Lower lobe of right lung (tissue), 2 donors: ENCODE measurements at regions not wholly inside any gene's neighbourhood (a gene's known extent, or its start where the extent isn't known, plus 50 kb on each side); places are given as distances from the start of the nearest gene placed in this dataset.
"Not testable (repeated sequence)": the region's sequence is repeated elsewhere in the genome, so short reads cannot be mapped to it uniquely, and the experiment has no call there.

ENCODE experiments used
- ATAC-seq, 2 donors: fragments of 200-7000 bp; cut with Tn5 transposase; one replicate each; pipeline ENCODE4 v1.9.1; 2020 to 2022; ENCODE audit warnings: mild to moderate bottlenecking in 2 of 2, moderate library complexity in 2 of 2
- DNase-seq: peaks from one replicate; pipeline ENCODE4 v3.0.0-alpha.2; 2020
- H3K27ac ChIP-seq: fragments of 200-600 bp; one replicate; pipeline ENCODE4 v1.8.0; 2022
- H3K27me3 ChIP-seq: fragments of 200-600 bp; one replicate; pipeline ENCODE4 v1.8.0; 2022; ENCODE audit warnings: low read depth
- H3K36me3 ChIP-seq: fragments of 200-600 bp; one replicate; pipeline ENCODE4 v1.8.0; 2022; ENCODE audit warnings: mild to moderate bottlenecking
- H3K4me1 ChIP-seq: fragments of 200-600 bp; one replicate; pipeline ENCODE4 v1.8.0; 2022
- H3K4me3 ChIP-seq: fragments of 200-600 bp; one replicate; pipeline ENCODE4 v1.8.0; 2022; ENCODE audit warnings: mild to moderate bottlenecking
- H3K9me3 ChIP-seq: fragments of 200-600 bp; one replicate; pipeline ENCODE4 v1.8.0; 2022
- intact Hi-C: fragments of 100-400 bp; cut with DNase I; formaldehyde crosslinking; loops from one replicate; pipeline ENCODE4 v1.11.0; 2022
- TF ChIP-seq, protein P1 (sequence below): fragments of 200-600 bp; IDR thresholded peaks from one replicate; pipeline ENCODE4 v1.8.0; 2022; ENCODE audit warnings: antibody characterized with exemption, mild to moderate bottlenecking
- donor health status: DM: no; HTN: yes; CAD: no; lungs with severe emphysema.

DNA sequence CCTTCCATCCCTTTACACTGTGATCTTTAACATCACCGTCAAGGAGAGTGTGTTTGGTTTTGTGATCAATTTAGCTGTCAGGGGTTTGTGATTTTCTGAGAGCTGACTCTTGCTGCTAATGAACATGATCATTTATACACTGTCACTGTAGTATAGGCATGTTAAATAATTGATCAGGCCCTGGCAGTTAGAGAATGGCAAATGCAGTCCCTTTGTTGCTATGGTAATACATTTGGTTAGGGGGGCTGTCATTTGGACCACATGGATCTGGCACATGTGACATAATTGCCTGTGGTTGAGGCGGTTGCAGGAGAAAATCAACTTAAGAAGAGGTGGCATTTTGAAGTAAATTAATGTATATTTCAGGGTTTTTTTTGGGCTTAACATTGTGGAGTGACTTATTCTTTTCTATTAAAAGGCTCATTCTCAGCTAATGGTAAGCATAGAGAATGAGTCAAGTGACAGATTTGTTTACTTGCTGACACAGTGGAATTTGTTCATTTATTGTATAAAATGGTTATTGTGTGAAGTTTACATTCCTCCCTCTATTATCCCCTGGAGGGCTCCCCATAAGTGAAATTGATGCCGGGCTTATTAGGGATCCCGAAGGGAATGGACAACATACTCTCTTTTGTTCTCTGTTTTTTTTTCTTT is 114.0 kb downstream of the FHIP1A start:
- no peak overlapping the region for H3K4me3 ChIP-seq
- intact Hi-C loops, result no loop called here

DNA sequence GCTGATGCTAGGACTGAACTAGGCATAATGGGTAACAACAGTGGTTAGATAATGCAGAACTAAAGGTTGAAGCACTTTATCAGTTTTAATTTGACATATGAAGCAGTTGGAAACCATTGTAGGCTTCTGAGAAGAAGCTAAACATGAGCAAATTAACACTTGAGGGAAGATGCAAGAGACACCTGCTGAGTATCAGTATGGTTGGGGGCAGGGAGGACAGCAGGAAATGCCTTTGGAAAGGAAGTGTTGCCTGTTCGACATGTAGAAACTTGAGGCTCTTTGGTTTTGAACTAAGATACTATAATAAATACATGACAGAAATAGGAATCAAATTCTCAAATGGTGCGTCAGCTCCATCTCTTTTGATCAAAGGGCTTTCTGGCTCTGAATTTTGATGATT is 115.6 kb downstream of the FHIP1A start:
- no peak for ATAC-seq
- H3K9me3 ChIP-seq, result no peaks in the 10 kb centered on the region
- intact Hi-C loops, result no loop called here
- no peaks in the 10 kb centered on the region for H3K36me3 ChIP-seq
- no peaks in the 10 kb centered on the region for H3K27me3 ChIP-seq
- TF ChIP-seq, protein P1, sequence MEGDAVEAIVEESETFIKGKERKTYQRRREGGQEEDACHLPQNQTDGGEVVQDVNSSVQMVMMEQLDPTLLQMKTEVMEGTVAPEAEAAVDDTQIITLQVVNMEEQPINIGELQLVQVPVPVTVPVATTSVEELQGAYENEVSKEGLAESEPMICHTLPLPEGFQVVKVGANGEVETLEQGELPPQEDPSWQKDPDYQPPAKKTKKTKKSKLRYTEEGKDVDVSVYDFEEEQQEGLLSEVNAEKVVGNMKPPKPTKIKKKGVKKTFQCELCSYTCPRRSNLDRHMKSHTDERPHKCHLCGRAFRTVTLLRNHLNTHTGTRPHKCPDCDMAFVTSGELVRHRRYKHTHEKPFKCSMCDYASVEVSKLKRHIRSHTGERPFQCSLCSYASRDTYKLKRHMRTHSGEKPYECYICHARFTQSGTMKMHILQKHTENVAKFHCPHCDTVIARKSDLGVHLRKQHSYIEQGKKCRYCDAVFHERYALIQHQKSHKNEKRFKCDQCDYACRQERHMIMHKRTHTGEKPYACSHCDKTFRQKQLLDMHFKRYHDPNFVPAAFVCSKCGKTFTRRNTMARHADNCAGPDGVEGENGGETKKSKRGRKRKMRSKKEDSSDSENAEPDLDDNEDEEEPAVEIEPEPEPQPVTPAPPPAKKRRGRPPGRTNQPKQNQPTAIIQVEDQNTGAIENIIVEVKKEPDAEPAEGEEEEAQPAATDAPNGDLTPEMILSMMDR, result no peak
- no peak for DNase-seq
- H3K4me3 ChIP-seq, result no peak overlapping the region
- H3K4me1 ChIP-seq, result no peaks in the 10 kb centered on the region
- H3K27ac ChIP-seq, result no peak overlapping the region

More for the DNA sequence above, 114.0 kb downstream of the FHIP1A start:
- TF ChIP-seq, protein P1, result no peak
- DNase-seq (no peak), ATAC-seq (no peak)
- H3K9me3 ChIP-seq, result no peaks in the 10 kb centered on the region
- no peaks in the 10 kb centered on the region for H3K36me3 ChIP-seq
- H3K27me3 ChIP-seq, result no peaks in the 10 kb centered on the region
- no peak overlapping the region for H3K27ac ChIP-seq
- no peaks in the 10 kb centered on the region for H3K4me1 ChIP-seq

DNA sequence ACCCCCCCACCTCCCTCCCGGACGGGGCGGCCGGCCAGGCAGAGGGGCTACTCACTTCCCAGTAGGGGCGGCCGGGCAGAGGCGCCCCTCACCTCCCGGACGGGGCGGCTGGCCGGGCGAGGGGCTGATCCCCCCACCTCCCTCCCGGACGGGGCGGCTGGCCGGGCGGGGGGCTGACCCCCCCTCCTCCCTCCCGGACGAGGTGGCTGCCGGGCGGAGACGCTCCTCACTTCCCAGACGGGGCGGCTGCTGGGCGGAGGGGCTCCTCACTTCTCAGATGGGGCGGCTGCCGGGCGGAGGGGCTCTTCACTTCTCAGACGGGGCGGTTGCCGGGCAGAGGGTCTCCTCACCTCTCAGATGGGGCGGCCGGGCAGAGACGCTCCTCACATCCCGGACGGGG is 117.5 kb downstream of the FHIP1A start:
- intact Hi-C loops, H3K27me3 ChIP-seq, DNase-seq, H3K9me3 ChIP-seq, H3K36me3 ChIP-seq, H3K4me1 ChIP-seq, H3K27ac ChIP-seq, H3K4me3 ChIP-seq, ATAC-seq: not testable (repeated sequence)

DNA sequence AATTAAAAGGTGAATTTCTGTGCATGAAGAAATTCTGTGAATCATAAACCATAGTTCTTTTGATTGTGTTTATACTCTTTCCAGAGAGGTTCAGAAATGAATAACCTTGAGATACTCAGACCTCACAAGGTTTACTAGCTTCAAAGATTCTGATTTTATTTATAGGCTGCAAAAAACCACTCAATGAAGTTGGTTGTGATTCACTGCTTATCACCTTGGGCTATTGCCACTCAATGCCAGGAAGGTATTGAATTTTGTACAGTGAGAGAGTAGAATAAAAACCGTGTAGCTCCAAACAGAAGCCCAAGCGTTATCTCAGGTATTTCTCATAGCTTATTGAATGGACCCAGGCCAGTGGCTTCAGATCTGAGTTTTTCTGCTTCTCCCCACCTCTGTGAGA is 118.7 kb downstream of the FHIP1A start:
- TF ChIP-seq, protein P1, result no peak
- Histone ChIP-seq H3K27ac (no peak overlapping the region), H3K4me1 (no peaks in the 10 kb centered on the region), H3K27me3 (no peaks in the 10 kb centered on the region), H3K36me3 (no peaks in the 10 kb centered on the region), H3K4me3 (no peak overlapping the region), H3K9me3 (no peaks in the 10 kb centered on the region)
- DNase-seq (no peak), ATAC-seq (no peak)
- intact Hi-C loops, result no loop called here

DNA sequence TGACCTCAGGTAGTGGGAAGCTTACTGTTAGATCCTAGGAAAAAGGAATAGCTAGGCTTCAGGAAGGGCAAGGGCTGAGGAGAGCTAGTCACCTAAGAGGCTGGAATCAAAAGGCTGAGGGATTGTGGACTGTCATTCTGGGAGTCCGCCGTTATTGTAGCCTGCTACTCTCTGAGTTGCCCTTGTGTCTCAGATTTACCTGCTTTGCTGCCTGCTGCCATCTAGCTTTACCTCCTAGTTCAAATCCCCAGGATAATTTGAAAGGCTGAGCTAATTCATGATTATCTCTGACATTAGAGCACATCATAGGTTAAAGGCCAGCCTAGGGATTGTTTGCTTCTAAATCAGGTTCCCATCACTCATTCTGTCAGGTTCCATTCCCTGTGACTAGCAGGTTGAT is 120.2 kb downstream of the FHIP1A start:
- Histone ChIP-seq H3K27me3 (no peaks in the 10 kb centered on the region), H3K4me1 (no peaks in the 10 kb centered on the region), H3K4me3 (no peak overlapping the region), H3K9me3 (no peaks in the 10 kb centered on the region), H3K27ac (no peak overlapping the region), H3K36me3 (no peaks in the 10 kb centered on the region)
- intact Hi-C loops, result no loop called here
- ATAC-seq (no peak), DNase-seq (no peak)
- TF ChIP-seq, protein P1, result no peak

DNA sequence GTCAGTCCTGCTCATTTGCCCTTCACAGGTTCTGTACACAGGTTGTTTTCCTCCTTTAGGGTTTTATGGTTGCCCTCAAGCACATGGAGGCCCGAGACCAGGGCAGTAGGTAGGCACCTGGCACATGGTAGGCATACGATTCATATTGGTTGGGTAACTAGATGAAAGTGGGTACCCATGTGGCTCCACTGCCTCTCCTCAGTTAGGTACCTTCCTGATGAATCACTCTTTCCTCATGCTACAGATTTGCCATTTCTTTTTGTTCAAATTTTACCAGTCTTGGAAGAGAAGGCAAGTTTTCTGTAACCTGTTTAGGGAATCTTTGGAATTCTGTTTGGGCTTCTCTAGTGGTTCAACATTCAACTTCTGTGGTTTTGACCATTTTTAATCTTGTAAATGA is 121.3 kb downstream of the FHIP1A start:
- Histone ChIP-seq H3K4me1 (no peaks in the 10 kb centered on the region), H3K9me3 (no peaks in the 10 kb centered on the region), H3K27me3 (no peaks in the 10 kb centered on the region), H3K27ac (no peak overlapping the region), H3K36me3 (no peaks in the 10 kb centered on the region), H3K4me3 (no peak overlapping the region)
- ATAC-seq, result peak in 1 of 2 donors; percentile 58
- TF ChIP-seq, protein P1, result no peak
- DNase-seq, result no peak
- intact Hi-C loops, result no loop called here
